Sigmoid colon (tissue), 4 donors: ENCODE measurements at regions not wholly inside any gene's neighbourhood (a gene's known extent, or its start where the extent isn't known, plus 50 kb on each side); places are given as distances from the start of the nearest gene placed in this dataset.

ENCODE experiments used
- EP300 ChIP-seq, 4 donors: sonication (generic); formaldehyde crosslinking; IDR thresholded peaks; one replicate each; pipeline ENCODE4 v1.6.1; 2017; ENCODE audit warnings: antibody characterized with exemption in 4 of 4
- POLR2A ChIP-seq, 2 donors: fragments of 450-650 bp; IDR thresholded peaks; one replicate each; pipeline ENCODE4 v1.6.1; 2016; ENCODE audit warnings: antibody characterized with exemption in 2 of 2, mild to moderate bottlenecking in 2 of 2, moderate library complexity in 2 of 2
- POLR2AphosphoS5 ChIP-seq, 4 donors: sonication (generic); formaldehyde crosslinking; IDR thresholded peaks; one replicate each; pipeline ENCODE4 v1.6.1; 2017; ENCODE audit warnings: antibody characterized with exemption in 4 of 4
- TF ChIP-seq, protein P1 (sequence below), 4 experiments: fragments of 450-650 bp in 3 of 4; fragments of 200-600 bp in 1 of 4; IDR thresholded peaks; one replicate each; pipeline ENCODE4 v1.5.1; 2016 to 2019; ENCODE audit warnings: antibody characterized with exemption in 4 of 4, mild to moderate bottlenecking in 3 of 4, moderate library complexity in 2 of 4

DNA sequence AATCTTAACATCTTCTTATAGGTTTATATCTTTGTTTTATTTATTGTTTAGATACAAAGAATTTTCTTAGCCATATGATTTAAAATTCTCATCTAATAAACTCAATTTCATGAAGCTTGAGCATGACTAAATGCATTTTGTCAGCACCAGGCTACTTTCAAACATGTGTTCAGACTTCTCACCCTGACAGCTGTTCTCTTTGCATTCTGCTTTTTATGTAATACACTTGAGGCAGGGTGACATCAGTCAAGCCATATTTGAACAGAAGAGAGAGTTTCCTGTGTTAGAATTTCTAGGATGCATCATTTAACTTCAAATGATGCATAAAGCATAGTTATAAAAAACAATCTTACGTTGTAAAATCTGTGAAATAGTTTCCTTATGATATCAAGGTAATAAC, 1295.1 kb upstream of the PCDH20 start:
- TF ChIP-seq POLR2AphosphoS5 (IDR thresholded peaks at IDR 0.05) = no peak
- TF ChIP-seq, protein P1, sequence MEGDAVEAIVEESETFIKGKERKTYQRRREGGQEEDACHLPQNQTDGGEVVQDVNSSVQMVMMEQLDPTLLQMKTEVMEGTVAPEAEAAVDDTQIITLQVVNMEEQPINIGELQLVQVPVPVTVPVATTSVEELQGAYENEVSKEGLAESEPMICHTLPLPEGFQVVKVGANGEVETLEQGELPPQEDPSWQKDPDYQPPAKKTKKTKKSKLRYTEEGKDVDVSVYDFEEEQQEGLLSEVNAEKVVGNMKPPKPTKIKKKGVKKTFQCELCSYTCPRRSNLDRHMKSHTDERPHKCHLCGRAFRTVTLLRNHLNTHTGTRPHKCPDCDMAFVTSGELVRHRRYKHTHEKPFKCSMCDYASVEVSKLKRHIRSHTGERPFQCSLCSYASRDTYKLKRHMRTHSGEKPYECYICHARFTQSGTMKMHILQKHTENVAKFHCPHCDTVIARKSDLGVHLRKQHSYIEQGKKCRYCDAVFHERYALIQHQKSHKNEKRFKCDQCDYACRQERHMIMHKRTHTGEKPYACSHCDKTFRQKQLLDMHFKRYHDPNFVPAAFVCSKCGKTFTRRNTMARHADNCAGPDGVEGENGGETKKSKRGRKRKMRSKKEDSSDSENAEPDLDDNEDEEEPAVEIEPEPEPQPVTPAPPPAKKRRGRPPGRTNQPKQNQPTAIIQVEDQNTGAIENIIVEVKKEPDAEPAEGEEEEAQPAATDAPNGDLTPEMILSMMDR (IDR thresholded peaks at IDR 0.05) = no peak
- no peak for TF ChIP-seq POLR2A (IDR thresholded peaks at IDR 0.05)
- no peak for TF ChIP-seq EP300 (IDR thresholded peaks at IDR 0.05)
